ENCODE measurements at regions not wholly inside any gene's neighbourhood (a gene's known extent, or its start where the extent isn't known, plus 50 kb on each side); places are given as distances from the start of the nearest gene placed in this dataset.

DNA sequence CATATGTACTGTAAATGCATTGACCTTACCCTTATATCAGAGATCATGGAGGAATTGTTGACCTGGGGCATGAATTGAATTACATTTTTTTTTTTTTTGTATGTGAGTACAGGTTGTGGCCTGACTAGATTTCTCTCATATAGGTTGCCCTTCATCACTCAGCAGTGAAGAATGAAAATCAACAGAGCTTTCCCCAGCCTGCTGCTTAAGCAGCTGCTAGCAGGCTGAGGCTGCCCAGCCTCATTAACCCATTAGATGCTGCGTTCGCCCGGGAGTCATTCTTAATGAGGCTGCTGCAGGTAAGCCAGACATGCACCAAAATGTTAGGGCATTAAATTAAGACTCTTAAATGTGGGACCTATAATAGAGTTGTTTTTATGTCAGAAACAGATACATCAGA lies 236.0 kb downstream of the ETNK1 start:
- TF ChIP-seq POLR2A (IDR thresholded peaks at IDR 0.05) (no peak), POLR2AphosphoS5 (IDR thresholded peaks at IDR 0.05) (no peak)
- TF ChIP-seq, protein P1, sequence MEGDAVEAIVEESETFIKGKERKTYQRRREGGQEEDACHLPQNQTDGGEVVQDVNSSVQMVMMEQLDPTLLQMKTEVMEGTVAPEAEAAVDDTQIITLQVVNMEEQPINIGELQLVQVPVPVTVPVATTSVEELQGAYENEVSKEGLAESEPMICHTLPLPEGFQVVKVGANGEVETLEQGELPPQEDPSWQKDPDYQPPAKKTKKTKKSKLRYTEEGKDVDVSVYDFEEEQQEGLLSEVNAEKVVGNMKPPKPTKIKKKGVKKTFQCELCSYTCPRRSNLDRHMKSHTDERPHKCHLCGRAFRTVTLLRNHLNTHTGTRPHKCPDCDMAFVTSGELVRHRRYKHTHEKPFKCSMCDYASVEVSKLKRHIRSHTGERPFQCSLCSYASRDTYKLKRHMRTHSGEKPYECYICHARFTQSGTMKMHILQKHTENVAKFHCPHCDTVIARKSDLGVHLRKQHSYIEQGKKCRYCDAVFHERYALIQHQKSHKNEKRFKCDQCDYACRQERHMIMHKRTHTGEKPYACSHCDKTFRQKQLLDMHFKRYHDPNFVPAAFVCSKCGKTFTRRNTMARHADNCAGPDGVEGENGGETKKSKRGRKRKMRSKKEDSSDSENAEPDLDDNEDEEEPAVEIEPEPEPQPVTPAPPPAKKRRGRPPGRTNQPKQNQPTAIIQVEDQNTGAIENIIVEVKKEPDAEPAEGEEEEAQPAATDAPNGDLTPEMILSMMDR (IDR thresholded peaks at IDR 0.05 in 8 of 11, conservative IDR thresholded peaks at IDR 0.05 in 3 of 11): no peak
- 71 to 83% (median 81%) methylated on average over 3 of the region's 3 CpGs for WGBS, 5 donors
- Histone ChIP-seq H3K4me3 (no peak overlapping the region), H3K27me3 (replicated peaks in 1 of 7) (peaks cover 0 to 20% (median 0%) of the 10 kb centered on the region in 7 donors), H3K27ac (no peak overlapping the region), H3K36me3 (no peaks in the 10 kb centered on the region), H3K9me3 (no peaks in the 10 kb centered on the region), H3K4me1 (peaks cover 0 to 3% (median 0%) of the 10 kb centered on the region in 6 donors)
- DNase-seq: no peak
- intact Hi-C loops (cut with DNase I; ENCODE audit: low total_unique reads): no loop called here

DNA sequence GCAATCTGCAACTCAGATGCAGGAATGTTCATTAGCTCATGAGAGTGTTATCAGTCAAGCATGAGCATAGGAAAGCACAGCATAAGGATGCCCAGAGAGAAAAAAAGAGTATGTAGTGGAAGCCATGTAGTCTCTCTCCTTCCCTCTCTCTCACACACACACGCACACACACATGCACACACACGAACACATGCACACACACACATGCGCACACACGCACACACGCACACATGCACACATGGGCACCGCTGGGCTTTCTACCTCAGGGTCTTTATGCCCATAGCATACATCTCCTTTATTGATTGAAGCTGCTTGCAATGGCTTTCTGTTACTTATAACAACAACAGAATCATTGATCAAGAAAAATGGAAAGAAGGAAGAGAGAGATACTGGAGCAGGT lies 240.9 kb downstream of the ETNK1 start:
- WGBS, 5 donors: 89 to 95% (median 93%) methylated on average over 6 of the region's 6 CpGs
- H3K9me3 ChIP-seq: no peaks in the 10 kb centered on the region
- intact Hi-C loops (cut with DNase I; ENCODE audit: low total_unique reads): no loop called here
- H3K27ac ChIP-seq: no peak overlapping the region
- no peak overlapping the region for H3K4me3 ChIP-seq
- no peaks in the 10 kb centered on the region for H3K27me3 ChIP-seq (replicated peaks in 1 of 7)
- TF ChIP-seq, protein P1 (IDR thresholded peaks at IDR 0.05 in 8 of 11, conservative IDR thresholded peaks at IDR 0.05 in 3 of 11): no peak
- TF ChIP-seq POLR2A (IDR thresholded peaks at IDR 0.05): no peak
- H3K4me1 ChIP-seq: no peaks in the 10 kb centered on the region
- no peak for DNase-seq
- no peaks in the 10 kb centered on the region for H3K36me3 ChIP-seq

DNA sequence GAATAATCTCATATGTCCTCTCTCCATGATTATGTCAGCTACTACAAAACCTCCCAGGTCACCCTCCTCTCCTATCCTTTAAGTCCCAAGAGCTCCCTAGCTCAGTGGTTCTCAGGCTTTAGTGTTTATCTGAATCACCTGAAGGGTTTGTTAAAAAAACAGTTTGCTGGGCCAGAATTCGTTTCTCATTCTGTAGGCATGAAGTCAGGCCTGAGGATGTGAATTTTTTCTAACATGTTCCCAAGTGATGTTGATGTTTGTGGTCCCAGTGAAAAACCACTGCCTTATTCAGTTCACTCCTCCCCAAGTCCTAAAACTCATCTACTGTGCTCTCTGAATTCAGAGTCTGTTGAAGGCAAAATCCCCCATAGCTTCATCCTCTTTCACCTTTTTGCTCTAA lies 241.4 kb downstream of the ETNK1 start:
- no peak for DNase-seq
- no peaks in the 10 kb centered on the region for H3K36me3 ChIP-seq
- H3K27me3 ChIP-seq (replicated peaks in 1 of 7): no peaks in the 10 kb centered on the region
- TF ChIP-seq POLR2A (IDR thresholded peaks at IDR 0.05) (no peak), POLR2AphosphoS5 (IDR thresholded peaks at IDR 0.05) (no peak)
- TF ChIP-seq, protein P1 (IDR thresholded peaks at IDR 0.05 in 8 of 11, conservative IDR thresholded peaks at IDR 0.05 in 3 of 11): no peak
- no peaks in the 10 kb centered on the region for H3K9me3 ChIP-seq
- WGBS, 5 donors: 50 to 73% (median 53%) methylated on average over 1 of the region's 1 CpG
- no peak overlapping the region for H3K4me3 ChIP-seq
- no peaks in the 10 kb centered on the region for H3K4me1 ChIP-seq
- H3K27ac ChIP-seq: no peak overlapping the region
- intact Hi-C loops (cut with DNase I; ENCODE audit: low total_unique reads): no loop called here

DNA sequence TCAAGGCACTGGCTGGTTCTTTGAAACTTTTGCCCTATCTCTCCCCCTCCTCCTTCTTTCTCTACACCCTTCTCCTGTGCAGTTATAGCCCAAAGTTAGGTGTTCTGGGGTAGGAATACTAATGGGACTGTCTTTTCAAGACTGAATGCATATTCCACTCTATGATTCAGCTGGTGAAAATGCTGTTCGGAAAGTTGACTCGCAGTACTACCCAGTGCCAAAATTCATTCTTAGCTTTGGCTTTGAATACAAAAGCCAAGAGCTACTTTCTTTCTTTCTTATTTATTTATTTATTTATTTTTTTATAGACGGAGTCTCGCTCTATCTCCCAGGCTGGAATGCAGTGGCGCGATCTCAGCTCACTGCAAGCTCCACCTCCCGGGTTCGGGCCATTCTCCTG lies 249.2 kb downstream of the ETNK1 start:
- H3K4me1 ChIP-seq: no peaks in the 10 kb centered on the region
- no peak overlapping the region for H3K4me3 ChIP-seq
- DNase-seq: no peak
- H3K9me3 ChIP-seq: no peaks in the 10 kb centered on the region
- intact Hi-C loops (cut with DNase I; ENCODE audit: low total_unique reads): no loop called here
- H3K36me3 ChIP-seq: no peaks in the 10 kb centered on the region
- WGBS, 5 donors: 94 to 98% (median 94%) methylated on average over 8 of the region's 8 CpGs
- no peak for TF ChIP-seq POLR2AphosphoS5 (IDR thresholded peaks at IDR 0.05)
- TF ChIP-seq POLR2A (IDR thresholded peaks at IDR 0.05): no peak
- TF ChIP-seq, protein P1 (IDR thresholded peaks at IDR 0.05 in 8 of 11, conservative IDR thresholded peaks at IDR 0.05 in 3 of 11): no peak
- no peaks in the 10 kb centered on the region for H3K27me3 ChIP-seq (replicated peaks in 1 of 7)
- H3K27ac ChIP-seq: no peak overlapping the region

Data from spleen (tissue), 11 donors.